GM12878 (cell line): ENCODE measurements at regions not wholly inside any gene's neighbourhood (a gene's known extent, or its start where the extent isn't known, plus 50 kb on each side); places are given as distances from the start of the nearest gene placed in this dataset.

Experiments used
- ATAC-seq: fragments of 200-7000 bp; cut with Tn5 transposase; 3 replicates; pipeline ENCODE4 v1.9.1; 2020; ENCODE audit warnings: mild to moderate bottlenecking, moderate library complexity
- BruUV-seq: library from RNA; stranded (reverse); fragments of 400-500 nt; replicated peaks from 2 replicates; lab custom pipeline; 2021; lab: Mats Ljungman, UMichigan
- CTCF ChIA-PET: fragments of 300-600 bp; sonication (Branson Sonifier 250); formaldehyde crosslinking; extraction: SDS; loops from one replicate; lab custom pipeline; 2021; ENCODE audit warnings: inconsistent platforms; lab: Yijun Ruan, JAX
- POLR2A ChIA-PET: fragments of 350-600 bp; formaldehyde crosslinking; extraction: SDS; loops from one replicate; lab custom pipeline; 2021; ENCODE audit warnings: inconsistent platforms; lab: Charles Lee
- RAD21 ChIA-PET: fragments of 300-600 bp; sonication (Branson Sonifier 250); formaldehyde crosslinking; loops from one replicate; lab custom pipeline; 2023; ENCODE audit warnings: antibody characterized with exemption; ENCODE audit not compliant: unreplicated experiment; lab: Charles Lee
- SMC1A ChIA-PET: fragments of 300-600 bp; sonication (Branson Sonifier 250); formaldehyde crosslinking; loops from one replicate; lab custom pipeline; 2023; ENCODE audit not compliant: unreplicated experiment, uncharacterized antibody; lab: Charles Lee
- DNase-seq: peaks from one replicate; pipeline ENCODE4 v3.0.0-alpha.2; 2011; ENCODE audit warnings: low read depth, low spot score
- FAIRE-seq: peaks from 3 replicates; lab custom pipeline; 2011; peaks lifted over from hg19 to GRCh38; lab: Jason Lieb, UNC
- H2AFZ ChIP-seq: 2 replicates; pipeline ENCODE4 v1.6.0; 2011; ENCODE audit warnings: low read depth, low read length, control low read depth; ENCODE audit not compliant: control insufficient read depth
- H3K27ac ChIP-seq: 2 replicates; pipeline ENCODE4 v1.5.1; 2011; ENCODE audit warnings: control low read depth; ENCODE audit not compliant: control insufficient read depth, insufficient read depth
- H3K27me3 ChIP-seq, 2 experiments: replicated peaks in 1 of 2; 2 replicates each; pipeline versions ENCODE4 v1.6.0 to v1.6.1; 2011; ENCODE audit warnings: low read length in 1 of 2; ENCODE audit not compliant: control insufficient read depth in 2 of 2, insufficient read depth in 2 of 2
- H3K36me3 ChIP-seq, 2 experiments: 2 replicates each; pipeline ENCODE4 v1.5.1; 2011; ENCODE audit warnings: low read length in 1 of 2; ENCODE audit not compliant: control insufficient read depth in 2 of 2, insufficient read depth in 2 of 2
- H3K4me1 ChIP-seq: 2 replicates; pipeline ENCODE4 v1.6.1; 2011; ENCODE audit warnings: mild to moderate bottlenecking, low read length, moderate library complexity, mixed read lengths; ENCODE audit not compliant: control insufficient read depth, insufficient read depth
- H3K4me2 ChIP-seq: 2 replicates; pipeline ENCODE4 v1.6.0; 2011; ENCODE audit warnings: control low read depth; ENCODE audit not compliant: control insufficient read depth, insufficient read depth
- H3K4me3 ChIP-seq: fragments of 200-600 bp; sonication (generic); 2 replicates; pipeline ENCODE4 v1.5.1; 2016
- H3K79me2 ChIP-seq: 2 replicates; pipeline ENCODE4 v1.6.0; 2011; ENCODE audit warnings: low read length; ENCODE audit not compliant: control insufficient read depth, insufficient read depth
- H3K9ac ChIP-seq: 2 replicates; pipeline ENCODE4 v1.8.0; 2011; ENCODE audit warnings: low read length, control low read depth, mixed read lengths; ENCODE audit not compliant: control insufficient read depth, insufficient read depth
- H3K9me3 ChIP-seq: replicated peaks from 3 replicates; pipeline ENCODE4 v1.5.1; 2011; ENCODE audit warnings: mild to moderate bottlenecking, low read length; ENCODE audit not compliant: control insufficient read depth, insufficient read depth
- H4K20me1 ChIP-seq: 2 replicates; pipeline ENCODE4 v1.6.0; 2011; ENCODE audit not compliant: control insufficient read depth, insufficient read depth
- BHLHE40 ChIP-seq, 2 experiments: fragments of 450-650 bp in 1 of 2; IDR thresholded peaks; 2 replicates each; pipeline ENCODE4 v1.6.1; 2011 to 2017; ENCODE audit warnings: low read depth in 2 of 2, borderline replicate concordance in 1 of 2, improper control_type of control experiment in 1 of 2, low read length in 1 of 2, mild to moderate bottlenecking in 1 of 2
- CBX3 ChIP-seq: fragments of 200-600 bp; sonication (generic); IDR thresholded peaks from 2 replicates; pipeline ENCODE4 v1.6.1; 2016; ENCODE audit warnings: low read depth, borderline replicate concordance
- CEBPZ ChIP-seq: fragments of 150-350 bp; IDR thresholded peaks from 2 replicates; pipeline ENCODE4 v1.6.1; 2016; ENCODE audit warnings: low read depth, low read length
- EP300 ChIP-seq, 2 experiments: fragments of 150-350 bp in 1 of 2; IDR thresholded peaks; 2 replicates each; pipeline ENCODE4 v1.6.1; 2011 to 2012; ENCODE audit warnings: low read depth in 2 of 2, low read length in 2 of 2, borderline replicate concordance in 1 of 2, improper control_type of control experiment in 1 of 2, inconsistent platforms in 1 of 2; ENCODE audit not compliant: control insufficient read depth in 1 of 2
- KAT2A ChIP-seq: conservative IDR thresholded peaks from 2 replicates; pipeline ENCODE4 v1.6.1; 2011; ENCODE audit warnings: low read depth, low read length; ENCODE audit not compliant: control insufficient read depth
- NFIC ChIP-seq: IDR thresholded peaks from 2 replicates; pipeline ENCODE4 v1.6.1; 2012; ENCODE audit warnings: low read depth, mild to moderate bottlenecking, inconsistent platforms, low read length, moderate library complexity
- NFYB ChIP-seq: IDR thresholded peaks from 2 replicates; pipeline ENCODE4 v1.6.1; 2011; ENCODE audit warnings: low read depth, mild to moderate bottlenecking, low read length, improper control_type of control experiment, moderate library complexity; ENCODE audit not compliant: insufficient read depth
- NRF1 ChIP-seq: conservative IDR thresholded peaks from 2 replicates; pipeline ENCODE4 v1.6.1; 2011; ENCODE audit warnings: mild to moderate bottlenecking, low read depth, low read length, improper control_type of control experiment
- POLR2AphosphoS2 ChIP-seq: IDR thresholded peaks from 2 replicates; pipeline ENCODE4 v1.6.1; 2011; ENCODE audit warnings: low read depth, mild to moderate bottlenecking, low read length, improper control_type of control experiment, moderate library complexity
- POLR2AphosphoS5 ChIP-seq: IDR thresholded peaks from 2 replicates; pipeline ENCODE4 v1.6.1; 2011; ENCODE audit warnings: mild to moderate bottlenecking, low read length, inconsistent platforms
- SMAD5 ChIP-seq: IDR thresholded peaks from 2 replicates; pipeline ENCODE4 v1.6.1; 2016; ENCODE audit warnings: antibody characterized with exemption, low read depth
- SMC3 ChIP-seq: IDR thresholded peaks from 2 replicates; pipeline ENCODE4 v1.6.1; 2011; ENCODE audit warnings: low read length, improper control_type of control experiment, borderline replicate concordance
- SREBF2 ChIP-seq: IDR thresholded peaks from 2 replicates; pipeline ENCODE4 v1.6.1; 2012; ENCODE audit warnings: mild to moderate bottlenecking, low read length
- STAT1 ChIP-seq: fragments of 450-650 bp; conservative IDR thresholded peaks from 2 replicates; pipeline ENCODE4 v1.6.1; 2014; ENCODE audit warnings: antibody characterized with exemption, mild to moderate bottlenecking
- ZNF592 ChIP-seq: fragments of 450-650 bp; IDR thresholded peaks from 2 replicates; pipeline ENCODE4 v1.6.1; 2017; ENCODE audit warnings: mild to moderate bottlenecking, moderate library complexity
- WGBS: methylation state at CpG from one replicate; pipeline ENCODE4 v1.1.6; 2016; ENCODE audit warnings: low lambda C conversion rate; ENCODE audit not compliant: insufficient replicate concordance, insufficient coverage; ENCODE audit errors: missing lambda C conversion rate; 5-methylcytosine and 5-hydroxymethylcytosine counted together
- in situ Hi-C: fragments of 300-500 bp; cut with MboI; formaldehyde crosslinking; loops from 9 replicates; pipeline ENCODE4 v1.14.3; 2018; ENCODE audit warnings: mixed read lengths
- intact Hi-C: fragments of 100-400 bp; cut with micrococcal nuclease; formaldehyde crosslinking; loops from one replicate; pipeline ENCODE4 v1.14.2; 2022; ENCODE audit not compliant: unreplicated experiment

- TF ChIP-seq ZNF592 (no peak), STAT1 (no peak), SMAD5 (no peak), CBX3 (no peak), BHLHE40 (IDR thresholded peaks at IDR 0.05; ENCODE audit: borderline replicate concordance in 1 of 2, low read depth in 2 of 2, low read length in 1 of 2) (no peak), POLR2AphosphoS5 (no peak), NFYB (no peak), SMC3 (no peak), POLR2AphosphoS2 (no peak)
Observed at GRCh38 chr7:106393564-106394251, 108.9 kb upstream of the NAMPT start (continued).

GRCh38 chr7:106392590-106392989 is 107.8 kb upstream of the NAMPT start:
- in situ Hi-C loops (no loop called here), intact Hi-C loops (no loop called here)
- Histone ChIP-seq H3K36me3 (no peaks in the 10 kb centered on the region), H3K4me1 (no peaks in the 10 kb centered on the region), H3K4me3 (no peak overlapping the region), H4K20me1 (no peaks in the 10 kb centered on the region), H3K79me2 (no peaks in the 10 kb centered on the region), H3K27ac (no peak overlapping the region), H3K9me3 (no peaks in the 10 kb centered on the region), H2AFZ (no peak overlapping the region), H3K4me2 (no peak overlapping the region), H3K27me3 (no peaks in the 10 kb centered on the region), H3K9ac (no peak overlapping the region)
- ChIA-PET POLR2A (no interaction called here), SMC1A (no interaction called here), RAD21 (no interaction called here), CTCF (no interaction called here)
- no peak for FAIRE-seq
- BruUV-seq: no TSS peak
- WGBS: 29% methylated on average over 2 of the region's 2 CpGs
- no peak for ATAC-seq
- no peak for DNase-seq
- TF ChIP-seq CEBPZ (no peak), NRF1 (no peak), SREBF2 (no peak), KAT2A (no peak), EP300 (IDR thresholded peaks at IDR 0.05; ENCODE audit: borderline replicate concordance in 1 of 2, control insufficient read depth in 1 of 2, low read depth in 2 of 2, low read length in 2 of 2) (no peak), NFIC (no peak)
